ENCODE measurements at regions not wholly inside any gene's neighbourhood (a gene's known extent, or its start where the extent isn't known, plus 50 kb on each side); places are given as distances from the start of the nearest gene placed in this dataset.

DNA sequence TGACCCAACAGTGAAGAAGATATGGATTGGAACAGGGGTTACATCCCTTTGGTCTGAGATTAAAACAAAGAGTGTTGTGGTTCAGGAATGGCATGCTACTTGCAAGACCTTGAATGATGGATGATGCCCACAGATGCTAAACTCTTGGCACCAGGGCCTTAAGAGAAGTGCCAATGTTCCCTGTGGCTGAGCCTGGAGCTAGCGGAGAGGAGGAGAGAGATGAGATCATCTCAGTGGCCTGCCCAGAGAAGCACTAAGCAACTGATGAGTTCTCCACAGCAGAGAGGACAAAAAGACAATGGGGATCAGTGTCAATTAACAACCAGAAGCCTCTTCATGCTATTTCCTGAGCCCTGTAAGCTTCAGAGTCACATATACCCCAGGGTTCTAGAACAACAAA, 97.8 kb downstream of the ELAPOR2 start:
- no peak for TF ChIP-seq POLR2A (IDR thresholded peaks at IDR 0.05; ENCODE audit: low read depth, low read length)
- TF ChIP-seq MYC (IDR thresholded peaks at IDR 0.05; ENCODE audit: low read depth, low read length): no peak
- TF ChIP-seq, protein P1, sequence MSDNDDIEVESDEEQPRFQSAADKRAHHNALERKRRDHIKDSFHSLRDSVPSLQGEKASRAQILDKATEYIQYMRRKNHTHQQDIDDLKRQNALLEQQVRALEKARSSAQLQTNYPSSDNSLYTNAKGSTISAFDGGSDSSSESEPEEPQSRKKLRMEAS (IDR thresholded peaks at IDR 0.05; ENCODE audit: insufficient read depth, insufficient read length): no peak
- TF ChIP-seq FOS (IDR thresholded peaks at IDR 0.05; ENCODE audit: borderline replicate concordance, insufficient read depth, low read length): no peak
- no peak for TF ChIP-seq POLR2AphosphoS5 (IDR thresholded peaks at IDR 0.05; ENCODE audit: insufficient read depth, low read depth, low read length)
- no peak for TF ChIP-seq EZH2 (IDR thresholded peaks at IDR 0.05; ENCODE audit: borderline replicate concordance, low read depth, low read length, severe bottlenecking)
- TF ChIP-seq GATA2 (IDR thresholded peaks at IDR 0.05; ENCODE audit: insufficient read depth, insufficient read length, low read depth, low read length): no peak
- TF ChIP-seq, protein P2, sequence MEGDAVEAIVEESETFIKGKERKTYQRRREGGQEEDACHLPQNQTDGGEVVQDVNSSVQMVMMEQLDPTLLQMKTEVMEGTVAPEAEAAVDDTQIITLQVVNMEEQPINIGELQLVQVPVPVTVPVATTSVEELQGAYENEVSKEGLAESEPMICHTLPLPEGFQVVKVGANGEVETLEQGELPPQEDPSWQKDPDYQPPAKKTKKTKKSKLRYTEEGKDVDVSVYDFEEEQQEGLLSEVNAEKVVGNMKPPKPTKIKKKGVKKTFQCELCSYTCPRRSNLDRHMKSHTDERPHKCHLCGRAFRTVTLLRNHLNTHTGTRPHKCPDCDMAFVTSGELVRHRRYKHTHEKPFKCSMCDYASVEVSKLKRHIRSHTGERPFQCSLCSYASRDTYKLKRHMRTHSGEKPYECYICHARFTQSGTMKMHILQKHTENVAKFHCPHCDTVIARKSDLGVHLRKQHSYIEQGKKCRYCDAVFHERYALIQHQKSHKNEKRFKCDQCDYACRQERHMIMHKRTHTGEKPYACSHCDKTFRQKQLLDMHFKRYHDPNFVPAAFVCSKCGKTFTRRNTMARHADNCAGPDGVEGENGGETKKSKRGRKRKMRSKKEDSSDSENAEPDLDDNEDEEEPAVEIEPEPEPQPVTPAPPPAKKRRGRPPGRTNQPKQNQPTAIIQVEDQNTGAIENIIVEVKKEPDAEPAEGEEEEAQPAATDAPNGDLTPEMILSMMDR (IDR thresholded peaks at IDR 0.05; ENCODE audit: extremely low read depth in 1 of 2, insufficient read depth in 1 of 2, low read depth in 1 of 2, low read length in 2 of 2): no peak
- intact Hi-C loops (cut with micrococcal nuclease): no loop called here
- DNase-seq (ENCODE audit: low read depth, low spot score) (no peak), FAIRE-seq (no peak)
- Histone ChIP-seq H3K27ac (ENCODE audit: insufficient read depth, low read depth, low read length) (no peak overlapping the region), H3K4me1 (ENCODE audit: control insufficient read depth, extremely low read depth, insufficient read depth, low read length) (peaks cover 1% of the 10 kb centered on the region), H3K36me3 (ENCODE audit: control insufficient read depth in 2 of 2, extremely low read depth in 1 of 2, insufficient read depth in 2 of 2, low read length in 2 of 2) (no peaks in the 10 kb centered on the region), H3K9ac (replicated peaks; ENCODE audit: extremely low read depth, insufficient read depth, low read length) (no peak overlapping the region), H3K9me3 (replicated peaks; ENCODE audit: control insufficient read depth, insufficient read depth, low read length) (no peaks in the 10 kb centered on the region), H3K79me2 (ENCODE audit: control insufficient read depth, insufficient read depth, low read length) (no peaks in the 10 kb centered on the region), H3K27me3 (ENCODE audit: control insufficient read depth in 2 of 2, insufficient read depth in 2 of 2, low read length in 2 of 2) (no peaks in the 10 kb centered on the region), H3K9me1 (replicated peaks; ENCODE audit: control insufficient read depth, extremely low read depth, insufficient read depth, low read length) (no peaks in the 10 kb centered on the region), H4K20me1 (replicated peaks; ENCODE audit: control insufficient read depth, extremely low read depth, insufficient read depth, low read length) (no peaks in the 10 kb centered on the region), H2AFZ (ENCODE audit: low read depth, low read length) (no peak overlapping the region), H3K4me3 (replicated peaks in 1 of 3; ENCODE audit: insufficient read depth in 1 of 3, low read depth in 1 of 3, low read length in 3 of 3) (no peak overlapping the region), H3K4me2 (ENCODE audit: insufficient read depth, low read length) (no peak overlapping the region)
- ChIA-PET POLR2A (no interaction called here), CTCF (no interaction called here)
- BruUV-seq (replicated peaks): no TSS peak
- dilution Hi-C loops (cut with MboI; ENCODE audit: extremely low pct_ligation_motif_present, low sequenced_read_pairs): no loop called here

Measured in endothelial cell of umbilical vein (primary cell).